GM19328 (cell line): ENCODE measurements at regions not wholly inside any gene's neighbourhood (a gene's known extent, or its start where the extent isn't known, plus 50 kb on each side); places are given as distances from the start of the nearest gene placed in this dataset.
"Not testable (repeated sequence)": the region's sequence is repeated elsewhere in the genome, so short reads cannot be mapped to it uniquely, and the experiment has no call there.

ENCODE experiments used
- ATAC-seq: cut with Tn5 transposase; IDR thresholded peaks from one replicate; pipeline ENCODE4 v1.9.1; 2021; ENCODE audit warnings: mild to moderate bottlenecking, moderate library complexity; ENCODE audit not compliant: unreplicated experiment

GRCh38 chr13:82467626-82468025 lies 1414.6 kb downstream of the SLITRK1 start:
- no peak for ATAC-seq

GRCh38 chr13:82459575-82459974 lies 1422.7 kb downstream of the SLITRK1 start:
- ATAC-seq = not testable (repeated sequence)

- ATAC-seq = no peak
Measured at GRCh38 chr13:82458169-82458568, 1424.1 kb downstream of the SLITRK1 start.

- ATAC-seq = not testable (repeated sequence)
Measured at GRCh38 chr13:82457548-82457947, 1424.7 kb downstream of the SLITRK1 start.

GRCh38 chr13:82447416-82448077 lies 1434.7 kb downstream of the SLITRK1 start:
- no peak for ATAC-seq

- ATAC-seq = no peak
Measured at GRCh38 chr13:82439159-82439904, 1442.9 kb downstream of the SLITRK1 start.

GRCh38 chr13:82438320-82438719 lies 1444.0 kb downstream of the SLITRK1 start:
- no peak for ATAC-seq

GRCh38 chr13:82436099-82436585 lies 1446.1 kb downstream of the SLITRK1 start:
- ATAC-seq = no peak

GRCh38 chr13:82432949-82433348 lies 1449.3 kb downstream of the SLITRK1 start:
- ATAC-seq = no peak

- no peak for ATAC-seq
Measured at GRCh38 chr13:82412749-82413148, 1469.5 kb downstream of the SLITRK1 start.

- ATAC-seq = no peak
Measured at GRCh38 chr13:82407321-82407720, 1475.0 kb downstream of the SLITRK1 start.

- ATAC-seq = no peak
Measured at GRCh38 chr13:82374719-82375118, 1507.6 kb downstream of the SLITRK1 start.

- no peak for ATAC-seq
Measured at GRCh38 chr13:82370316-82370715, 1512.0 kb downstream of the SLITRK1 start.

- no peak for ATAC-seq
Measured at GRCh38 chr13:82364525-82364924, 1517.7 kb downstream of the SLITRK1 start.

- no peak for ATAC-seq
Measured at GRCh38 chr13:82358284-82358683, 1524.0 kb downstream of the SLITRK1 start.

GRCh38 chr13:82356667-82357410 lies 1525.4 kb downstream of the SLITRK1 start:
- ATAC-seq = no peak

- no peak for ATAC-seq
Measured at GRCh38 chr13:82344867-82345266, 1537.4 kb downstream of the SLITRK1 start.

- no peak for ATAC-seq
Measured at GRCh38 chr13:82341116-82341515, 1541.2 kb downstream of the SLITRK1 start.

- no peak for ATAC-seq
Measured at GRCh38 chr13:82330499-82330898, 1551.8 kb downstream of the SLITRK1 start.

GRCh38 chr13:82323101-82323500 lies 1559.2 kb downstream of the SLITRK1 start:
- ATAC-seq = no peak

- ATAC-seq = no peak
Measured at GRCh38 chr13:82305588-82305987, 1576.7 kb downstream of the SLITRK1 start.

- no peak for ATAC-seq
Measured at GRCh38 chr13:82298106-82298505, 1584.2 kb downstream of the SLITRK1 start.
